ENCODE measurements at regions not wholly inside any gene's neighbourhood (a gene's known extent, or its start where the extent isn't known, plus 50 kb on each side); places are given as distances from the start of the nearest gene placed in this dataset.

GRCh38 chr15:97140216-97140615 is 809.7 kb downstream of the NR2F2 start:
- Histone ChIP-seq H3K4me1 (ENCODE audit: control insufficient read depth in 2 of 2, insufficient read depth in 2 of 2, low read length in 2 of 2) (no peaks in the 10 kb centered on the region), H3K27ac (ENCODE audit: low read depth in 2 of 2, low read length in 2 of 2) (no peak overlapping the region), H3K9me3 (ENCODE audit: control insufficient read depth in 2 of 2, low read length in 2 of 2) (no peaks in the 10 kb centered on the region), H3K4me3 (ENCODE audit: low read length in 2 of 2) (no peak overlapping the region), H3K27me3 (ENCODE audit: control insufficient read depth in 2 of 2, insufficient read depth in 2 of 2, low read length in 2 of 2) (no peaks in the 10 kb centered on the region), H3K9ac (ENCODE audit: low read depth in 1 of 2, low read length in 2 of 2) (no peak overlapping the region), H3K36me3 (ENCODE audit: control insufficient read depth in 2 of 2, insufficient read depth in 2 of 2, low read length in 2 of 2) (no peaks in the 10 kb centered on the region)

GRCh38 chr15:97141360-97141759 is 810.9 kb downstream of the NR2F2 start:
- Histone ChIP-seq H3K9ac (ENCODE audit: low read depth in 1 of 2, low read length in 2 of 2) (no peak overlapping the region), H3K4me1 (ENCODE audit: control insufficient read depth in 2 of 2, insufficient read depth in 2 of 2, low read length in 2 of 2) (no peaks in the 10 kb centered on the region), H3K36me3 (ENCODE audit: control insufficient read depth in 2 of 2, insufficient read depth in 2 of 2, low read length in 2 of 2) (no peaks in the 10 kb centered on the region), H3K27ac (ENCODE audit: low read depth in 2 of 2, low read length in 2 of 2) (no peak overlapping the region), H3K27me3 (ENCODE audit: control insufficient read depth in 2 of 2, insufficient read depth in 2 of 2, low read length in 2 of 2) (no peaks in the 10 kb centered on the region), H3K4me3 (ENCODE audit: low read length in 2 of 2) (no peak overlapping the region), H3K9me3 (ENCODE audit: control insufficient read depth in 2 of 2, low read length in 2 of 2) (no peaks in the 10 kb centered on the region)

GRCh38 chr15:97141871-97142270 is 811.4 kb downstream of the NR2F2 start:
- Histone ChIP-seq H3K27me3 (ENCODE audit: control insufficient read depth in 2 of 2, insufficient read depth in 2 of 2, low read length in 2 of 2) (no peaks in the 10 kb centered on the region), H3K4me1 (ENCODE audit: control insufficient read depth in 2 of 2, insufficient read depth in 2 of 2, low read length in 2 of 2) (no peaks in the 10 kb centered on the region), H3K36me3 (ENCODE audit: control insufficient read depth in 2 of 2, insufficient read depth in 2 of 2, low read length in 2 of 2) (no peaks in the 10 kb centered on the region), H3K4me3 (ENCODE audit: low read length in 2 of 2) (no peak overlapping the region), H3K9me3 (ENCODE audit: control insufficient read depth in 2 of 2, low read length in 2 of 2) (no peaks in the 10 kb centered on the region), H3K9ac (ENCODE audit: low read depth in 1 of 2, low read length in 2 of 2) (no peak overlapping the region), H3K27ac (ENCODE audit: low read depth in 2 of 2, low read length in 2 of 2) (no peak overlapping the region)

- Histone ChIP-seq H3K27ac (ENCODE audit: low read depth in 2 of 2, low read length in 2 of 2) (no peak overlapping the region), H3K36me3 (ENCODE audit: control insufficient read depth in 2 of 2, insufficient read depth in 2 of 2, low read length in 2 of 2) (no peaks in the 10 kb centered on the region), H3K4me3 (ENCODE audit: low read length in 2 of 2) (no peak overlapping the region), H3K27me3 (ENCODE audit: control insufficient read depth in 2 of 2, insufficient read depth in 2 of 2, low read length in 2 of 2) (no peaks in the 10 kb centered on the region), H3K4me1 (ENCODE audit: control insufficient read depth in 2 of 2, insufficient read depth in 2 of 2, low read length in 2 of 2) (no peaks in the 10 kb centered on the region), H3K9me3 (ENCODE audit: control insufficient read depth in 2 of 2, low read length in 2 of 2) (peaks cover 0 to 3% of the 10 kb centered on the region in 2 donors), H3K9ac (ENCODE audit: low read depth in 1 of 2, low read length in 2 of 2) (no peak overlapping the region)
Measured at GRCh38 chr15:97143592-97144376, 813.3 kb downstream of the NR2F2 start.

- no peaks in the 10 kb centered on the region for H3K4me1 ChIP-seq (ENCODE audit: control insufficient read depth in 2 of 2, insufficient read depth in 2 of 2, low read length in 2 of 2)
- peaks cover 0 to 3% of the 10 kb centered on the region in 2 donors for H3K9me3 ChIP-seq (ENCODE audit: control insufficient read depth in 2 of 2, low read length in 2 of 2)
- H3K9ac ChIP-seq (ENCODE audit: low read depth in 1 of 2, low read length in 2 of 2): no peak overlapping the region
- no peaks in the 10 kb centered on the region for H3K36me3 ChIP-seq (ENCODE audit: control insufficient read depth in 2 of 2, insufficient read depth in 2 of 2, low read length in 2 of 2)
- no peak overlapping the region for H3K4me3 ChIP-seq (ENCODE audit: low read length in 2 of 2)
- H3K27me3 ChIP-seq (ENCODE audit: control insufficient read depth in 2 of 2, insufficient read depth in 2 of 2, low read length in 2 of 2): no peaks in the 10 kb centered on the region
- H3K27ac ChIP-seq (ENCODE audit: low read depth in 2 of 2, low read length in 2 of 2): no peak overlapping the region
Measured at GRCh38 chr15:97144377-97144711, 813.8 kb downstream of the NR2F2 start.

GRCh38 chr15:97146929-97147870 is 813.3 kb upstream of the ARRDC4 start:
- Histone ChIP-seq H3K4me3 (ENCODE audit: low read length in 2 of 2) (no peak overlapping the region), H3K36me3 (ENCODE audit: control insufficient read depth in 2 of 2, insufficient read depth in 2 of 2, low read length in 2 of 2) (no peaks in the 10 kb centered on the region), H3K27me3 (ENCODE audit: control insufficient read depth in 2 of 2, insufficient read depth in 2 of 2, low read length in 2 of 2) (no peaks in the 10 kb centered on the region), H3K4me1 (ENCODE audit: control insufficient read depth in 2 of 2, insufficient read depth in 2 of 2, low read length in 2 of 2) (no peaks in the 10 kb centered on the region), H3K27ac (ENCODE audit: low read depth in 2 of 2, low read length in 2 of 2) (no peak overlapping the region), H3K9me3 (ENCODE audit: control insufficient read depth in 2 of 2, low read length in 2 of 2) (peaks cover 0 to 3% of the 10 kb centered on the region in 2 donors), H3K9ac (ENCODE audit: low read depth in 1 of 2, low read length in 2 of 2) (no peak overlapping the region)

- Histone ChIP-seq H3K27ac (ENCODE audit: low read depth in 2 of 2, low read length in 2 of 2) (no peak overlapping the region), H3K9ac (ENCODE audit: low read depth in 1 of 2, low read length in 2 of 2) (no peak overlapping the region), H3K36me3 (ENCODE audit: control insufficient read depth in 2 of 2, insufficient read depth in 2 of 2, low read length in 2 of 2) (no peaks in the 10 kb centered on the region), H3K4me3 (ENCODE audit: low read length in 2 of 2) (no peak overlapping the region), H3K27me3 (ENCODE audit: control insufficient read depth in 2 of 2, insufficient read depth in 2 of 2, low read length in 2 of 2) (no peaks in the 10 kb centered on the region), H3K9me3 (ENCODE audit: control insufficient read depth in 2 of 2, low read length in 2 of 2) (no peaks in the 10 kb centered on the region), H3K4me1 (ENCODE audit: control insufficient read depth in 2 of 2, insufficient read depth in 2 of 2, low read length in 2 of 2) (no peaks in the 10 kb centered on the region)
Measured at GRCh38 chr15:97153356-97153965, 807.0 kb upstream of the ARRDC4 start.

- no peak overlapping the region for H3K4me3 ChIP-seq (ENCODE audit: low read length in 2 of 2)
- H3K27me3 ChIP-seq (ENCODE audit: control insufficient read depth in 2 of 2, insufficient read depth in 2 of 2, low read length in 2 of 2): no peaks in the 10 kb centered on the region
- no peaks in the 10 kb centered on the region for H3K36me3 ChIP-seq (ENCODE audit: control insufficient read depth in 2 of 2, insufficient read depth in 2 of 2, low read length in 2 of 2)
- H3K27ac ChIP-seq (ENCODE audit: low read depth in 2 of 2, low read length in 2 of 2): no peak overlapping the region
- H3K4me1 ChIP-seq (ENCODE audit: control insufficient read depth in 2 of 2, insufficient read depth in 2 of 2, low read length in 2 of 2): no peaks in the 10 kb centered on the region
- H3K9me3 ChIP-seq (ENCODE audit: control insufficient read depth in 2 of 2, low read length in 2 of 2): no peaks in the 10 kb centered on the region
- no peak overlapping the region for H3K9ac ChIP-seq (ENCODE audit: low read depth in 1 of 2, low read length in 2 of 2)
Measured at GRCh38 chr15:97156739-97157265, 803.7 kb upstream of the ARRDC4 start.

GRCh38 chr15:97162805-97163495 is 797.6 kb upstream of the ARRDC4 start:
- no peak overlapping the region for H3K27ac ChIP-seq (ENCODE audit: low read depth in 2 of 2, low read length in 2 of 2)
- no peaks in the 10 kb centered on the region for H3K27me3 ChIP-seq (ENCODE audit: control insufficient read depth in 2 of 2, insufficient read depth in 2 of 2, low read length in 2 of 2)
- no peaks in the 10 kb centered on the region for H3K36me3 ChIP-seq (ENCODE audit: control insufficient read depth in 2 of 2, insufficient read depth in 2 of 2, low read length in 2 of 2)
- no peak overlapping the region for H3K9ac ChIP-seq (ENCODE audit: low read depth in 1 of 2, low read length in 2 of 2)
- H3K4me3 ChIP-seq (ENCODE audit: low read length in 2 of 2): no peak overlapping the region
- no peaks in the 10 kb centered on the region for H3K9me3 ChIP-seq (ENCODE audit: control insufficient read depth in 2 of 2, low read length in 2 of 2)
- no peaks in the 10 kb centered on the region for H3K4me1 ChIP-seq (ENCODE audit: control insufficient read depth in 2 of 2, insufficient read depth in 2 of 2, low read length in 2 of 2)
